HL-60 (cell line): ENCODE measurements at regions not wholly inside any gene's neighbourhood (a gene's known extent, or its start where the extent isn't known, plus 50 kb on each side); places are given as distances from the start of the nearest gene placed in this dataset.

Experiments
- CTCF ChIP-seq: IDR thresholded peaks from one replicate; pipeline ENCODE4 v1.5.1; 2011; ENCODE audit warnings: low read length, control low read depth, inconsistent platforms; ENCODE audit not compliant: insufficient read depth
- GABPA ChIP-seq: IDR thresholded peaks from 2 replicates; pipeline ENCODE4 v1.6.1; 2012; ENCODE audit warnings: low read depth
- POLR2AphosphoS5 ChIP-seq: IDR thresholded peaks from 2 replicates; pipeline ENCODE4 v1.6.1; 2012; ENCODE audit warnings: low read depth
- REST ChIP-seq: IDR thresholded peaks from 2 replicates; pipeline ENCODE4 v1.6.1; 2012; ENCODE audit warnings: low read depth; ENCODE audit not compliant: insufficient replicate concordance
- SPI1 ChIP-seq: IDR thresholded peaks from 2 replicates; pipeline ENCODE4 v1.6.1; 2012; ENCODE audit warnings: low read depth, mild to moderate bottlenecking, borderline replicate concordance

GRCh38 chr4:13092702-13093101, 391.4 kb downstream of the RAB28 start:
- TF ChIP-seq CTCF (no peak), REST (no peak), POLR2AphosphoS5 (no peak), GABPA (no peak), SPI1 (no peak)
